Karpas-422 (cell line): ENCODE measurements at regions not wholly inside any gene's neighbourhood (a gene's known extent, or its start where the extent isn't known, plus 50 kb on each side); places are given as distances from the start of the nearest gene placed in this dataset.

Experiments used
- DNase-seq: peaks from one replicate; pipeline ENCODE4 v3.0.0-alpha.2; 2015
- H2AFZ ChIP-seq: fragments of 200-600 bp; sonication (generic); 2 replicates; pipeline ENCODE4 v1.6.1; 2014; ENCODE audit warnings: antibody characterized with exemption, low read length, mixed read lengths
- H3K27ac ChIP-seq: fragments of 200-600 bp; sonication (generic); 2 replicates; pipeline ENCODE4 v1.5.1; 2014; ENCODE audit warnings: mild to moderate bottlenecking, low read length, moderate library complexity
- H3K27me3 ChIP-seq: fragments of 200-600 bp; sonication (generic); 2 replicates; pipeline ENCODE4 v1.6.1; 2014; ENCODE audit warnings: low read length, mixed read lengths
- H3K36me3 ChIP-seq: fragments of 200-600 bp; sonication (generic); 2 replicates; pipeline ENCODE4 v1.6.1; 2014; ENCODE audit warnings: low read length, mixed read lengths; ENCODE audit not compliant: insufficient read depth
- H3K4me1 ChIP-seq: fragments of 200-600 bp; sonication (generic); 2 replicates; pipeline ENCODE4 v1.6.1; 2014; ENCODE audit warnings: mild to moderate bottlenecking, low read length, mixed read lengths
- H3K4me2 ChIP-seq: fragments of 200-600 bp; sonication (generic); 2 replicates; pipeline ENCODE4 v1.6.1; 2014; ENCODE audit warnings: low read length, low read depth, mild to moderate bottlenecking; ENCODE audit not compliant: poor library complexity, severe bottlenecking
- H3K4me3 ChIP-seq: fragments of 200-600 bp; sonication (generic); 2 replicates; pipeline ENCODE4 v1.5.1; 2014; ENCODE audit warnings: mild to moderate bottlenecking, antibody characterized with exemption, low read length, mixed read lengths
- H3K79me2 ChIP-seq: fragments of 200-600 bp; sonication (generic); 2 replicates; pipeline ENCODE4 v1.6.1; 2014; ENCODE audit warnings: mild to moderate bottlenecking, low read length, mixed read lengths
- H3K9ac ChIP-seq: fragments of 200-600 bp; sonication (generic); 2 replicates; pipeline ENCODE4 v1.6.0; 2014; ENCODE audit warnings: low read length
- H3K9me2 ChIP-seq: fragments of 200-600 bp; sonication (generic), shearing (Covaris generic); replicated peaks from 2 replicates; pipeline ENCODE4 v1.6.0; 2014; ENCODE audit warnings: mild to moderate bottlenecking, low read length, moderate library complexity; ENCODE audit not compliant: insufficient read depth
- H3K9me3 ChIP-seq: fragments of 300-700, 200-600 bp; sonication (generic); 2 replicates; pipeline ENCODE4 v1.6.1; 2014; ENCODE audit warnings: low read length, mixed read lengths
- H4K20me1 ChIP-seq: fragments of 200-600 bp; sonication (generic); 2 replicates; pipeline ENCODE4 v1.6.1; 2014; ENCODE audit warnings: mild to moderate bottlenecking, antibody characterized with exemption, low read length, low read depth; ENCODE audit not compliant: insufficient read depth

GRCh38 chr4:24689212-24689611 is 104.9 kb upstream of the DHX15 start:
- H3K27me3 ChIP-seq = no peaks in the 10 kb centered on the region
- no peak overlapping the region for H3K4me2 ChIP-seq

DNA sequence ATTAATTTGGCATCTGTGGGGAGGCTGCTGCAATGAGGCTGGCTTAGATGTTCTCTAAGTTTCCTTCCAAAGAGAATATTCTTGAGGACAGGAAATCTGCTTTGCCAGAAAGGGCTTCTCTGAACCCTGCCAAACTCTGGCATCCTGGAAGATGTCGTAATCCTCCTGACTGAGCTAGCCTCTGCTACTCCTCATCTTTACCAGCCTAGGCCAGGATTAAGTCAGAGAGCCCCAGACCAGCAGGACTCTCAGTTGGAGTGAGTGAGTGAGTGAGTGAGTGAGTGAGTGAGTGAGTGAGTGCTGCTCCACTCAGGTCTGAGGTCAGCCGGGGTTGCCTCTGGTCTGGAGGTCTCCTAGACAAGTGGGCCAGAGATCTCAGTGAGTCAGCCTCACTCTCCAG is 104.9 kb upstream of the SOD3 start:
- Histone ChIP-seq H3K79me2 (no peaks in the 10 kb centered on the region), H2AFZ (no peak overlapping the region), H3K27ac (no peak overlapping the region), H3K4me1 (no peaks in the 10 kb centered on the region), H3K9me3 (no peaks in the 10 kb centered on the region), H3K4me2 (no peak overlapping the region), H4K20me1 (no peaks in the 10 kb centered on the region), H3K27me3 (no peaks in the 10 kb centered on the region), H3K36me3 (no peaks in the 10 kb centered on the region), H3K9ac (no peak overlapping the region), H3K9me2 (no peaks in the 10 kb centered on the region), H3K4me3 (no peak overlapping the region)
- no peak for DNase-seq

More at GRCh38 chr4:24689212-24689611, 104.9 kb upstream of the DHX15 start:
- DNase-seq = no peak
- Histone ChIP-seq H3K9me2 (no peaks in the 10 kb centered on the region), H3K9me3 (no peaks in the 10 kb centered on the region), H3K27ac (no peak overlapping the region), H3K36me3 (no peaks in the 10 kb centered on the region), H3K9ac (no peak overlapping the region), H3K4me1 (no peaks in the 10 kb centered on the region), H3K4me3 (no peak overlapping the region), H2AFZ (no peak overlapping the region), H3K79me2 (no peaks in the 10 kb centered on the region), H4K20me1 (no peaks in the 10 kb centered on the region)

GRCh38 chr4:24693636-24694035 is 101.7 kb upstream of the SOD3 start:
- H3K4me2 ChIP-seq = no peak overlapping the region
- no peak overlapping the region for H2AFZ ChIP-seq
- H3K36me3 ChIP-seq = no peaks in the 10 kb centered on the region
- H3K9ac ChIP-seq = no peak overlapping the region
- no peaks in the 10 kb centered on the region for H3K79me2 ChIP-seq
- H3K27me3 ChIP-seq = no peaks in the 10 kb centered on the region
- no peaks in the 10 kb centered on the region for H3K9me2 ChIP-seq
- H3K27ac ChIP-seq = no peak overlapping the region
- no peaks in the 10 kb centered on the region for H3K4me1 ChIP-seq
- no peaks in the 10 kb centered on the region for H3K9me3 ChIP-seq
- no peak overlapping the region for H3K4me3 ChIP-seq
- H4K20me1 ChIP-seq = no peaks in the 10 kb centered on the region
- no peak for DNase-seq

- H3K79me2 ChIP-seq = no peaks in the 10 kb centered on the region
- H3K4me2 ChIP-seq = no peak overlapping the region
- H2AFZ ChIP-seq = no peak overlapping the region
- H4K20me1 ChIP-seq = no peaks in the 10 kb centered on the region
- DNase-seq = no peak
- H3K9me2 ChIP-seq = no peaks in the 10 kb centered on the region
- H3K9me3 ChIP-seq = no peaks in the 10 kb centered on the region
- H3K27me3 ChIP-seq = no peaks in the 10 kb centered on the region
- H3K36me3 ChIP-seq = no peaks in the 10 kb centered on the region
- H3K9ac ChIP-seq = no peak overlapping the region
- H3K27ac ChIP-seq = no peak overlapping the region
- no peak overlapping the region for H3K4me3 ChIP-seq
- H3K4me1 ChIP-seq = 0 out of 2 replicates have a peak, but pooled peaks cover 2% of the 10 kb centered on the region
These were observed 95.3 kb upstream of the SOD3 start for GRCh38 chr4:24700118-24700517.

GRCh38 chr4:24701683-24702082 is 93.7 kb upstream of the SOD3 start:
- no peaks in the 10 kb centered on the region for H4K20me1 ChIP-seq
- H3K9me2 ChIP-seq = no peaks in the 10 kb centered on the region
- 0 out of 2 replicates have a peak, but pooled peaks cover 2% of the 10 kb centered on the region for H3K4me1 ChIP-seq
- H3K27me3 ChIP-seq = no peaks in the 10 kb centered on the region
- no peak overlapping the region for H3K27ac ChIP-seq
- H3K36me3 ChIP-seq = no peaks in the 10 kb centered on the region
- no peak overlapping the region for H3K4me3 ChIP-seq
- no peak for DNase-seq
- H3K79me2 ChIP-seq = no peaks in the 10 kb centered on the region
- no peak overlapping the region for H3K9ac ChIP-seq
- H2AFZ ChIP-seq = no peak overlapping the region
- no peaks in the 10 kb centered on the region for H3K9me3 ChIP-seq
- no peak overlapping the region for H3K4me2 ChIP-seq

GRCh38 chr4:24702281-24702680 is 93.1 kb upstream of the SOD3 start:
- Histone ChIP-seq H3K27ac (no peak overlapping the region), H3K4me1 (0 out of 2 replicates have a peak, but pooled peaks cover 2% of the 10 kb centered on the region), H3K79me2 (no peaks in the 10 kb centered on the region), H3K9me2 (no peaks in the 10 kb centered on the region), H3K27me3 (0 out of 2 replicates have a peak, but pooled peaks cover 4% of the 10 kb centered on the region), H4K20me1 (no peaks in the 10 kb centered on the region), H3K9ac (no peak overlapping the region), H3K4me3 (no peak overlapping the region), H2AFZ (no peak overlapping the region), H3K36me3 (no peaks in the 10 kb centered on the region), H3K4me2 (no peak overlapping the region), H3K9me3 (no peaks in the 10 kb centered on the region)
- no peak for DNase-seq

DNA sequence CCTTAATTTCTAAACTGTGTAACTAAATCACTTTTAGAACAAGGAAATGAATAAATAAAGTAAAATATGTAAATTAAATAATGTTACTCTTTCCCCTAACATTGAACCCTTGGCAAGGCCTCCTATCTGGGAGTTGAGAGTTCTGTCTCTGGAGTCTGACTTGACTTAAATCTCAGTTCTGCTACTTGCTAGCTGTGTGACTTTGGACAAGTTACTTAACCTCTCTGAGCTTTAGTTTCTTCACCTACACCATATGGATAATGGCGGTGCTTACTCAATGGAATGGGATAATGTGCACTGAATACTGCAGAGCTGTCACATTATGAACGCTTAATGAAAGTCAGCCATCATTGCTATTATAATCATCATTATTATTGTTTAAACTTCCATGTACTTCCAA is 92.1 kb upstream of the SOD3 start:
- Histone ChIP-seq H4K20me1 (no peaks in the 10 kb centered on the region), H3K4me3 (no peak overlapping the region), H3K9ac (no peak overlapping the region), H3K4me1 (0 out of 2 replicates have a peak, but pooled peaks cover 2% of the 10 kb centered on the region), H3K36me3 (no peaks in the 10 kb centered on the region), H3K79me2 (no peaks in the 10 kb centered on the region), H3K9me3 (no peaks in the 10 kb centered on the region), H2AFZ (no peak overlapping the region), H3K9me2 (no peaks in the 10 kb centered on the region), H3K4me2 (no peak overlapping the region), H3K27ac (no peak overlapping the region), H3K27me3 (0 out of 2 replicates have a peak, but pooled peaks cover 4% of the 10 kb centered on the region)
- DNase-seq = no peak

GRCh38 chr4:24704149-24704548 is 91.2 kb upstream of the SOD3 start:
- Histone ChIP-seq H4K20me1 (no peaks in the 10 kb centered on the region), H3K4me1 (0 out of 2 replicates have a peak, but pooled peaks cover 2% of the 10 kb centered on the region), H3K27me3 (0 out of 2 replicates have a peak, but pooled peaks cover 4% of the 10 kb centered on the region), H3K9ac (no peak overlapping the region), H3K4me3 (no peak overlapping the region), H3K36me3 (no peaks in the 10 kb centered on the region), H3K9me3 (no peaks in the 10 kb centered on the region), H2AFZ (no peak overlapping the region), H3K4me2 (no peak overlapping the region), H3K9me2 (no peaks in the 10 kb centered on the region), H3K79me2 (no peaks in the 10 kb centered on the region), H3K27ac (no peak overlapping the region)
- no peak for DNase-seq
